GM13977 (cell line): ENCODE measurements at regions not wholly inside any gene's neighbourhood (a gene's known extent, or its start where the extent isn't known, plus 50 kb on each side); places are given as distances from the start of the nearest gene placed in this dataset.

Experiments
- DNase-seq: peaks from one replicate; pipeline ENCODE4 v3.0.0; 2012; ENCODE audit warnings: low spot score
- CTCF ChIP-seq: IDR thresholded peaks from 2 replicates; pipeline ENCODE4 v1.5.1; 2012; ENCODE audit warnings: mild to moderate bottlenecking, control low read depth; ENCODE audit not compliant: insufficient read depth; ENCODE audit errors: extremely low read depth, missing control alignments
- in situ Hi-C: fragments of 300-500 bp; cut with MboI; formaldehyde crosslinking; loops from one replicate; pipeline ENCODE4 v1.12.0; 2022; ENCODE audit warnings: low sequenced_read_pairs, low pct_unique_long_range_greater_than_20kb, mixed read lengths, inconsistent platforms; ENCODE audit not compliant: unreplicated experiment

- in situ Hi-C loops: no loop called here
- no peak for TF ChIP-seq CTCF
- no peak for DNase-seq
Observed at GRCh38 chr5:13516195-13516594, 428.3 kb downstream of the DNAH5 start.

GRCh38 chr5:13511442-13511841 lies 433.0 kb downstream of the DNAH5 start:
- in situ Hi-C loops: no loop called here

GRCh38 chr5:13510616-13511015 lies 433.9 kb downstream of the DNAH5 start:
- TF ChIP-seq CTCF: no peak
- in situ Hi-C loops: no loop called here
- no peak for DNase-seq

More at GRCh38 chr5:13511442-13511841, 433.0 kb downstream of the DNAH5 start:
- no peak for DNase-seq
- no peak for TF ChIP-seq CTCF

- TF ChIP-seq CTCF: no peak
- DNase-seq: no peak
- in situ Hi-C loops: no loop called here
Observed at GRCh38 chr5:13508559-13508958, 435.9 kb downstream of the DNAH5 start.

GRCh38 chr5:13505326-13505725 lies 439.2 kb downstream of the DNAH5 start:
- TF ChIP-seq CTCF: no peak
- in situ Hi-C loops: no loop called here
- no peak for DNase-seq

- in situ Hi-C loops: no loop called here
- no peak for DNase-seq
- TF ChIP-seq CTCF: no peak
Observed at GRCh38 chr5:13503017-13503416, 441.5 kb downstream of the DNAH5 start.

GRCh38 chr5:13501176-13501575 lies 443.3 kb downstream of the DNAH5 start:
- TF ChIP-seq CTCF: no peak
- in situ Hi-C loops: no loop called here
- DNase-seq: no peak
